ENCODE measurements at regions not wholly inside any gene's neighbourhood (a gene's known extent, or its start where the extent isn't known, plus 50 kb on each side); places are given as distances from the start of the nearest gene placed in this dataset.

DNA sequence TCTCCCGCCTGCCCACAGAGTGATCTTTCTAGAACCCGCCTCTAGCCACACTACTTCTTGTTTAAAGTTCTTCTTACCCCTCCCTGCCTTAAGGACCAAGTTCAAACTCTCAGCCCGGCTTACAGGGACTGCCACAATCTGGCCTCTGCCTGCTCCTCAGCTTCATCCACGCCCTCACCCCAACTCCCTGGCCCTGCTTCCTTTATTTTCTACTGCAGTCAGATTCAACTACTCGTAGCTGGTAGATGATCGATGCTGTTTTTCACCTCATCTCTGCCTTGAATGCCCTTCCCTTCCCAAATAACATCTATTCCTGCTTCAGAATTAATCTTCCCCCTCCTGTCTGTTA lies 508.5 kb downstream of the RPS24 start:
- TF ChIP-seq, protein P1, sequence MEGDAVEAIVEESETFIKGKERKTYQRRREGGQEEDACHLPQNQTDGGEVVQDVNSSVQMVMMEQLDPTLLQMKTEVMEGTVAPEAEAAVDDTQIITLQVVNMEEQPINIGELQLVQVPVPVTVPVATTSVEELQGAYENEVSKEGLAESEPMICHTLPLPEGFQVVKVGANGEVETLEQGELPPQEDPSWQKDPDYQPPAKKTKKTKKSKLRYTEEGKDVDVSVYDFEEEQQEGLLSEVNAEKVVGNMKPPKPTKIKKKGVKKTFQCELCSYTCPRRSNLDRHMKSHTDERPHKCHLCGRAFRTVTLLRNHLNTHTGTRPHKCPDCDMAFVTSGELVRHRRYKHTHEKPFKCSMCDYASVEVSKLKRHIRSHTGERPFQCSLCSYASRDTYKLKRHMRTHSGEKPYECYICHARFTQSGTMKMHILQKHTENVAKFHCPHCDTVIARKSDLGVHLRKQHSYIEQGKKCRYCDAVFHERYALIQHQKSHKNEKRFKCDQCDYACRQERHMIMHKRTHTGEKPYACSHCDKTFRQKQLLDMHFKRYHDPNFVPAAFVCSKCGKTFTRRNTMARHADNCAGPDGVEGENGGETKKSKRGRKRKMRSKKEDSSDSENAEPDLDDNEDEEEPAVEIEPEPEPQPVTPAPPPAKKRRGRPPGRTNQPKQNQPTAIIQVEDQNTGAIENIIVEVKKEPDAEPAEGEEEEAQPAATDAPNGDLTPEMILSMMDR (conservative IDR thresholded peaks at IDR 0.05; ENCODE audit: low read depth, low read length) = no peak
- no peak for TF ChIP-seq EZH2 (IDR thresholded peaks at IDR 0.05; ENCODE audit: borderline replicate concordance, low read depth, low read length, poor library complexity, severe bottlenecking)
